B cell (primary cell): ENCODE measurements at regions not wholly inside any gene's neighbourhood (a gene's known extent, or its start where the extent isn't known, plus 50 kb on each side); places are given as distances from the start of the nearest gene placed in this dataset.

ENCODE experiments used
- ATAC-seq: fragments of 200-7000 bp; cut with Tn5 transposase; one replicate; pipeline ENCODE4 v1.10.0; 2021; ENCODE audit warnings: low read depth, mild to moderate bottlenecking, moderate number of reproducible peaks, moderate library complexity
- CTCF ChIA-PET: fragments of 350-600 bp; sonication (Branson Sonifier 250); formaldehyde crosslinking; loops from one replicate; lab custom pipeline; 2021; ENCODE audit warnings: antibody characterized with exemption, inconsistent platforms; lab: Charles Lee
- POLR2A ChIA-PET: fragments of 350-600 bp; sonication (Branson Sonifier 250); formaldehyde crosslinking; loops from one replicate; lab custom pipeline; 2021; ENCODE audit warnings: antibody characterized with exemption; lab: Charles Lee
- DNase-seq: peaks from one replicate; pipeline ENCODE4 v3.0.0; 2013
- H2AFZ ChIP-seq: 2 replicates; pipeline ENCODE4 v1.6.1; 2012; ENCODE audit warnings: mild to moderate bottlenecking, low read depth, low read length; ENCODE audit not compliant: insufficient read depth, poor library complexity, severe bottlenecking
- H3K27ac ChIP-seq, 2 donors: 1 replicate in 1 of 2; 2 replicates in 1 of 2; pipeline ENCODE4 v1.5.1; 2012 to 2013; ENCODE audit warnings: low read length in 2 of 2, mild to moderate bottlenecking in 2 of 2, moderate library complexity in 1 of 2
- H3K27me3 ChIP-seq, 4 experiments: fragments of 200-600 bp in 1 of 4; sonication (generic) in 1 of 4; replicated peaks in 1 of 4; 1 replicate in 2 of 4; 2 replicates in 2 of 4; pipeline versions ENCODE4 v1.6.1 to v1.7.0; 2013 to 2016; ENCODE audit warnings: low read length in 3 of 4, mild to moderate bottlenecking in 2 of 4, mixed read lengths in 1 of 4, moderate library complexity in 1 of 4; ENCODE audit not compliant: insufficient read depth in 4 of 4, control insufficient read depth in 3 of 4; ENCODE audit errors: control extremely low read depth in 1 of 4
- H3K36me3 ChIP-seq, 2 experiments: replicated peaks in 1 of 2; 1 replicate in 1 of 2; 2 replicates in 1 of 2; pipeline versions ENCODE4 v1.6.1 to v1.7.1; 2013; ENCODE audit warnings: low read length in 1 of 2; ENCODE audit not compliant: insufficient read depth in 2 of 2, control insufficient read depth in 1 of 2; ENCODE audit errors: control extremely low read depth in 1 of 2, extremely low read depth in 1 of 2
- H3K4me1 ChIP-seq, 2 donors: fragments of 200-600 bp in 1 of 2; sonication (generic) in 1 of 2; 1 replicate in 1 of 2; 2 replicates in 1 of 2; pipeline versions ENCODE4 v1.5.1 to v1.6.1; 2013 to 2017; ENCODE audit warnings: low read length in 2 of 2; ENCODE audit not compliant: control insufficient read depth in 2 of 2, insufficient read depth in 2 of 2
- H3K4me2 ChIP-seq: replicated peaks from 2 replicates; pipeline ENCODE3; 2012; ENCODE audit warnings: mild to moderate bottlenecking, low read depth, low read length; ENCODE audit not compliant: poor library complexity, severe bottlenecking
- H3K4me3 ChIP-seq, 5 experiments: fragments of 200-600 bp in 1 of 5; sonication (generic) in 1 of 5; 1 replicate in 3 of 5; 2 replicates in 2 of 5; pipeline versions ENCODE4 v1.5.1 to v1.7.0; 2011 to 2016; ENCODE audit warnings: low read length in 4 of 5, mild to moderate bottlenecking in 4 of 5, low read depth in 2 of 5, control low read depth in 1 of 5, moderate library complexity in 1 of 5; ENCODE audit not compliant: insufficient read depth in 1 of 5; ENCODE audit errors: control extremely low read depth in 1 of 5, extremely low read depth in 1 of 5
- H3K79me2 ChIP-seq: fragments of 200-600 bp; sonication (generic); one replicate; pipeline ENCODE4 v1.6.0; 2016; ENCODE audit warnings: low read length; ENCODE audit not compliant: control insufficient read depth, insufficient read depth
- H3K9ac ChIP-seq: fragments of 200-600 bp; sonication (generic); 2 replicates; pipeline ENCODE4 v1.6.1; 2017; ENCODE audit warnings: mild to moderate bottlenecking, low read length, moderate library complexity
- H3K9me3 ChIP-seq, 3 donors: one replicate each; pipeline versions ENCODE4 v1.6.1 to v1.7.1; 2013; ENCODE audit warnings: low read length in 2 of 3; ENCODE audit not compliant: control insufficient read depth in 2 of 3, insufficient read depth in 1 of 3; ENCODE audit errors: control extremely low read depth in 1 of 3
- H4K20me1 ChIP-seq: 2 replicates; pipeline ENCODE4 v1.6.0; 2012; ENCODE audit warnings: mild to moderate bottlenecking, low read length; ENCODE audit not compliant: insufficient read depth, control insufficient read depth, poor library complexity, severe bottlenecking
- H3K27ac Mint-ChIP-seq: one replicate; pipeline ENCODE4 v1.8.0; 2021; ENCODE audit warnings: mixed read lengths
- H3K27me3 Mint-ChIP-seq: one replicate; pipeline ENCODE4 v1.8.0; 2021; ENCODE audit warnings: mixed read lengths
- H3K4me1 Mint-ChIP-seq: one replicate; pipeline ENCODE4 v1.8.0; 2021; ENCODE audit warnings: mixed read lengths
- H3K4me3 Mint-ChIP-seq: one replicate; pipeline ENCODE4 v1.8.0; 2021; ENCODE audit warnings: mixed read lengths
- H3K9me3 Mint-ChIP-seq: one replicate; pipeline ENCODE4 v1.8.0; 2022; ENCODE audit warnings: mixed read lengths; ENCODE audit not compliant: insufficient read depth
- CTCF ChIP-seq: fragments of 200-600 bp; IDR thresholded peaks from one replicate; pipeline ENCODE4 v1.8.0; 2022; ENCODE audit warnings: antibody characterized with exemption, mild to moderate bottlenecking
- EZH2 ChIP-seq: IDR thresholded peaks from 2 replicates; pipeline ENCODE4 v1.6.1; 2012; ENCODE audit warnings: borderline replicate concordance, low read depth, mild to moderate bottlenecking, moderate library complexity, low read length; ENCODE audit not compliant: insufficient read depth, poor library complexity, severe bottlenecking
- WGBS: methylation state at CpG from one replicate; pipeline ENCODE4 v1.1.5; 2013; ENCODE audit warnings: missing lambda C conversion rate; ENCODE audit not compliant: insufficient coverage; 5-methylcytosine and 5-hydroxymethylcytosine counted together
- intact Hi-C: fragments of 100-400 bp; cut with micrococcal nuclease; formaldehyde crosslinking; loops from one replicate; pipeline ENCODE4 v1.10.0; 2022

- no peaks in the 10 kb centered on the region for H3K27me3 Mint-ChIP-seq
- CTCF ChIA-PET = no interaction called here
- H3K4me1 ChIP-seq = no peaks in the 10 kb centered on the region
These were observed 226.6 kb upstream of the CCDC54 start for GRCh38 chr3:107150675-107151074.

GRCh38 chr3:107153981-107154380 is 223.3 kb upstream of the CCDC54 start:
- Histone ChIP-seq H3K79me2 (no peaks in the 10 kb centered on the region), H3K4me1 (no peaks in the 10 kb centered on the region), H3K4me2 (no peak overlapping the region), H4K20me1 (no peaks in the 10 kb centered on the region), H3K9ac (no peak overlapping the region), H3K27me3 (no peaks in the 10 kb centered on the region), H3K4me3 (no peak overlapping the region), H3K36me3 (no peaks in the 10 kb centered on the region), H3K27ac (no peak overlapping the region), H3K9me3 (peaks cover 0 to 17% (median under 1%) of the 10 kb centered on the region in 3 donors), H2AFZ (no peak overlapping the region)
- Mint-ChIP-seq H3K27me3 (no peaks in the 10 kb centered on the region), H3K27ac (no peak overlapping the region), H3K4me1 (no peaks in the 10 kb centered on the region), H3K4me3 (no peak overlapping the region), H3K9me3 (peaks cover 13% of the 10 kb centered on the region)
- ChIA-PET CTCF (no interaction called here), POLR2A (no interaction called here)
- intact Hi-C loops = no loop called here
- no peak for TF ChIP-seq EZH2
- TF ChIP-seq CTCF = no peak
- 86% methylated on average over 3 of the region's 4 CpGs for WGBS
- no peak for DNase-seq
- no peak for ATAC-seq

More at GRCh38 chr3:107150675-107151074, 226.6 kb upstream of the CCDC54 start:
- H3K27me3 ChIP-seq = no peaks in the 10 kb centered on the region
- H3K4me1 Mint-ChIP-seq = no peaks in the 10 kb centered on the region
- peaks cover 0 to 2% (median 0%) of the 10 kb centered on the region in 3 donors for H3K9me3 ChIP-seq
- 96% methylated on average over 4 of the region's 4 CpGs for whole genome bisulfite sequencing
- no peaks in the 10 kb centered on the region for H4K20me1 ChIP-seq
- intact Hi-C loops = no loop called here
- H3K4me2 ChIP-seq = no peak overlapping the region
- no peak for DNase-seq
- POLR2A ChIA-PET = no interaction called here
- no peak overlapping the region for H3K9ac ChIP-seq
- no peak overlapping the region for H3K4me3 ChIP-seq
- ATAC-seq = no peak
- H3K4me3 Mint-ChIP-seq = no peak overlapping the region
- no peak overlapping the region for H2AFZ ChIP-seq
- TF ChIP-seq CTCF (no peak), EZH2 (no peak)
- H3K79me2 ChIP-seq = no peaks in the 10 kb centered on the region
- peaks cover 2% of the 10 kb centered on the region for H3K9me3 Mint-ChIP-seq
- H3K27ac Mint-ChIP-seq = no peak overlapping the region
- H3K36me3 ChIP-seq = no peaks in the 10 kb centered on the region
- no peak overlapping the region for H3K27ac ChIP-seq
